Right ventricle myocardium superior (tissue), 1 donor: ENCODE measurements at regions not wholly inside any gene's neighbourhood (a gene's known extent, or its start where the extent isn't known, plus 50 kb on each side); places are given as distances from the start of the nearest gene placed in this dataset.

Source experiments
- ATAC-seq: fragments of 200-7000 bp; cut with Tn5 transposase; one replicate; pipeline ENCODE4 v1.9.1; 2020; ENCODE audit warnings: mild to moderate bottlenecking; ENCODE audit not compliant: poor library complexity
- DNase-seq: peaks from one replicate; pipeline ENCODE4 v3.0.0-alpha.2; 2020
- intact Hi-C: fragments of 100-400 bp; cut with DNase I; formaldehyde crosslinking; loops from one replicate; pipeline ENCODE4 v1.11.2; 2022
- donor health status: DM: no; HTN: yes; CAD: no; lungs with severe emphysema.

- DNase-seq (no peak), ATAC-seq (no peak)
- intact Hi-C loops, result no loop called here
These were observed 304.5 kb downstream of the PRL start for GRCh38 chr6:21992178-21992967.

GRCh38 chr6:21993841-21994240 lies 303.0 kb downstream of the PRL start:
- intact Hi-C loops, result no loop called here
- no peak for DNase-seq
- ATAC-seq, result no peak

GRCh38 chr6:21994821-21995220 lies 302.0 kb downstream of the PRL start:
- ATAC-seq (no peak), DNase-seq (no peak)
- intact Hi-C loops, result no loop called here

DNA sequence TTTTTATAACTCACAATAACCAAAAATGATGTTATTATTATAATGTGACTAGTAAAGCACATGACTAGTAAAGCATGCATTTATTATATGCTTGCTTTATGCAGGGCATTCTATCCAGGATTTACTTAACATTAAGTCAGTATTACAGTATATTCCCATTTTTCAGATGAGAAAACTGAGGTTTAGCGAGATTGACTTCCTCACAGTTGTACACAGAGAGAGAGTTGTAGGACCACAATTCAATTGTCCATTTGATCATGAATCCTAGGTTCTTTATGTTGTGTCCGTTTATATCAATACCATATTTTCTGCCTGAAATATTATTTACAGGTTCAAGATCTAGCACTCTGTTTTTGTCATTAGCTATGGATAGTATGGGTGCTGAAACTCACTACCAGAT lies 301.5 kb downstream of the PRL start:
- intact Hi-C loops, result no loop called here
- ATAC-seq, result no peak
- no peak for DNase-seq

- ATAC-seq (no peak), DNase-seq (no peak)
- intact Hi-C loops, result no loop called here
These were observed 300.3 kb downstream of the PRL start for GRCh38 chr6:21996425-21997118.

DNA sequence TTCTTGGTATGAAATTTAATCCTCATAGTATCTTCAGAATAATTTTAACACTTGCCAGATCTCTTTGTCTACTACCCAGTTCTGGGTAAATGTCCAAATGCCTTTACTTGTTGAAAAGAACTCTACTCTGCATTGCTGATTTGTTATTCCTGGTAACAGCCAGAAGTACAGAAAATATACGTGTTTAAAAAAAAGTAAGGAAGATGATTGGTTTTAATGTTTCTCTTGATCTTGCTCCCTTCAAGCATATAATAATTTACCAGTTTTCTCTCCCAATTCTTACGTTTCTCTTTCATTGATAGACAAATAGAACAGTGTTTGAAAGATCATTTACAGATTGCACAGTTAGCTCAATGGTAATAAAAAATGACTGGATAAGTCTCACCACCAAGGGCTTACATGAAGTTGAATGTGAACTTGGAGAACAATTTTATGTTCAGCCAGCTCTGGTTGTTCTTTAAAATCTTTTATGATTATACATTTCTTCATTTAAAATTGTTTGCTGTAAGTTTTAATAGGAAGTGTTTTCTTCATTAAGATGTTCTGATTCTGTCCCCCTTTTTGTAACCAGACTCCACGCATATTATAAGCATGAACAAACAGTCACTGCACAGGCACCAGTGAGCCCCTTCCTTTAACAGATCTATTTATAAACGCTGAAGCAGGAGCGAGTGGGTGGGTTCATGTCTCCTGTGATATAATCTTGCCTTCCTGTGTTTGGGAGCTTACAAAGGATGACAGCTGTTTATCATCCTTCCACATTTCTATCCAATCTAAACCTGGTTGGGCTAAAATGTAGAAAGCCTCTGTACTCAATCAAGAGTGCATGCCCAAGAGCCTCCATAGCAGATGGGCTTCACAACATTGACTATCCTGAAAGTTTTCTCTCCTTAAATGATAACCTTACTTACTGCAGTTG lies 299.5 kb downstream of the PRL start:
- ATAC-seq (no peak), DNase-seq (no peak)
- intact Hi-C loops, result no loop called here

- ATAC-seq, result no peak
- no peak for DNase-seq
- intact Hi-C loops, result no loop called here
These were observed 298.3 kb downstream of the PRL start for GRCh38 chr6:21998582-21998981.

DNA sequence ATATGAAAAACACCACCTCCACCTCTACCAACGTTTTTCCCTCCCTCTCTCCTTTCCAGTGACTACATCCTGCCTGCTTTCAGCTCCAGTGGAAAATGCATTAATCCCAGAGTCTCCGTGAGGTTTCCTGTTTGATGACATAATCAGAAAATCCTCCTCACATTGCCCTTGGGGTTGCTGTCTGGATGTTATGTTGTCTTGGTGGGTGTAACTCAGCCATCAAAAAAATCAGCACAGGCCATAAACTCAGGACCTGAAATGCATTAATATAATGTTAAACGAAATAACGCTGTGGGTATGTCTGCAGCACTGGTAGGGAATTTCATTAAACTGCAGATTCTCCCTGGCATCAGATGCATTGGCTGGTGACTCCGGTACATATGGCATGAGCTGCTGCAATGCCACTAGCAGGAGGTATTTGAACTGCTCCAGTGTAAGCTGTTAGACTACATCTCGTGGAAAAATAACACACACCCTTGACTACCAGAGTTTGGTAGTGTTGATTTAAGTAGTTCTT lies 297.8 kb downstream of the PRL start:
- no peak for ATAC-seq
- DNase-seq, result no peak
- intact Hi-C loops, result no loop called here

GRCh38 chr6:21999741-22000140 lies 297.1 kb downstream of the PRL start:
- ATAC-seq (no peak), DNase-seq (no peak)
- intact Hi-C loops, result no loop called here

GRCh38 chr6:22001396-22002027 lies 295.3 kb downstream of the PRL start:
- intact Hi-C loops, result no loop called here
- ATAC-seq (no peak), DNase-seq (no peak)

DNA sequence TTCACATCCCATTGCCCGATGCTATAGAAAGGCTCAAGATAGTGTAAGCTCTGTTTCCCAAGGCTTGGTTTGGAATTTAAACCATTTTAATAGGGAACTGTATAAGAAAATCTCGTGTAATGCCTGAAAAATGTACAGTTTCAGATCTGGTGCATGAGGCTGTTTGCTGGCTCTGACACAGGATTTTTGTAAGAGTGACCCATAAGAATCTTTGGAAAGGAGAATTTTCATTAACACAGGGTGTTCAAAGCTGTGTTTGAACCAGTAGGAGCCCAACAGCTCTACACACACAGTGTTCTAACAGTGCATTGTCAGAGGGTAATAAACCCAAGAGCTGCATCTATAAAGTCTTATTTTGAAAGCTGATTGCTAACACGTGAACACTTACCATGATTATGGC lies 293.5 kb downstream of the PRL start:
- DNase-seq, result no peak

GRCh38 chr6:22006795-22007194 lies 290.0 kb downstream of the PRL start:
- DNase-seq, result no peak
- intact Hi-C loops, result no loop called here
- ATAC-seq, result no peak

More for the DNA sequence above, 293.5 kb downstream of the PRL start:
- intact Hi-C loops, result no loop called here
- no peak for ATAC-seq

DNA sequence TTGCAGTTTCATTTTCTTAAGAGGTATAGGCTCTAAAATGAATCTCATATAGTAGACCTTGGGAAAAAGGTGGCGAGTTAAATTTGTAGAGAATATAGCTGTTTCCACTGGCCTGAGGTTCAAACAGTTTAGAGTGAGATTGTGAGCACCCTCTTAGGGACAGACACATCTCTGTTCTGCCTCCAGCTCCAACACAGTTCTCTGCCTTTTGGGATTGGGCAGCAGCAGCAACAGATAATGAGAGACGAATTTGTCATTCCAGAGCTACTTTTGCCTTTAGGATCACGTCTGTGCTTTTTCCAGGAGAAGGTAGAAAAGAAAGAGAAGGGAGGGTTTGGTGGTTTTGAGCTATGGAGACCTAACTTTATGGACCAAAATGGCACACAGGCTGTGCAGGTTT lies 289.4 kb downstream of the PRL start:
- ATAC-seq (no peak), DNase-seq (no peak)
- intact Hi-C loops, result no loop called here

DNA sequence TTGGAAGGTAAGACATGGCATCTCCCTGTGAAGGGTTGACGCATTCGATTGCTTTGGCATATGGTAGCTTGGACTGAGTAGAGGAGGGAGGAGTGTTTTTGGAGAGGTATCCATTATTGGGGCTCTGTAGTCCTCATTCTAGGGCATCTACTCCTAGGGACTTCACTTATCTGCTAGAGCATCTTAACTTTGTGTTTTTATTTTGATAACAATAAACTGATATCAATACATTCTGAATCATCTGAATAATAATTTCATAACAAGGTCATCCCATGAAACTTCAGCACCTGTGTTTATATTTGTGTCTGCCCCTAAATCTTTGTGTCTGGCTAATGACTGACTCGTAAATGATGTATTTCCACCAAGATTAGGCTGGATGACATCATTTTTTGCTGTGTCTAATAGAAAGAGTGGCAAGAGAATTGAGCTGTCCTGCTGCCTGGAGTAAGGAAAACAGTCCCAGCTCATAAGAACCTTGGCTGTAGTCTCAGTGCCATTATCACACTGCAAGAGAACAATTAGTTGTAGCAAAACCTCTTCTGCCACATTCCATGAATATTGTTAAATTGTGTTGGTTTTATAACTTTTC lies 288.5 kb downstream of the PRL start:
- intact Hi-C loops, result no loop called here

DNA sequence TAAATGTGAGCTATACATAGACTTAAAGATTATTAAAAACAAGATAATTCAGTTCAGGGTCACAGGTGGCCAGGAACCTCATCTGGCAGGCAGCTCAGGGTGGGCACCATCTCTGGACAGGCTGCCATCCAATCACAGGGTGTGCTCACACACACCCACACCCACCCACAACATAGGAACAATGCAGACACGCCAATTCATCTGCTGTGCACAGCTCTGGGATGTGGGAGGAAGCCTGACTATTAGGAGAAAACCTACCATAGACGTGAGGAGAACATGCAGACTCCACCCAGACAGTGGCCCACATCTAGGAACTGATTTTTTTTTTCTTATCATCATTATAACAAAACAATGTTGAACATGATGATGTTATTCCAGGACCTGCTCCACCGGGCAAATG lies 286.7 kb downstream of the PRL start:
- DNase-seq (no peak), ATAC-seq (no peak)
- intact Hi-C loops, result no loop called here

More for the DNA sequence above, 288.5 kb downstream of the PRL start:
- DNase-seq (no peak), ATAC-seq (no peak)

DNA sequence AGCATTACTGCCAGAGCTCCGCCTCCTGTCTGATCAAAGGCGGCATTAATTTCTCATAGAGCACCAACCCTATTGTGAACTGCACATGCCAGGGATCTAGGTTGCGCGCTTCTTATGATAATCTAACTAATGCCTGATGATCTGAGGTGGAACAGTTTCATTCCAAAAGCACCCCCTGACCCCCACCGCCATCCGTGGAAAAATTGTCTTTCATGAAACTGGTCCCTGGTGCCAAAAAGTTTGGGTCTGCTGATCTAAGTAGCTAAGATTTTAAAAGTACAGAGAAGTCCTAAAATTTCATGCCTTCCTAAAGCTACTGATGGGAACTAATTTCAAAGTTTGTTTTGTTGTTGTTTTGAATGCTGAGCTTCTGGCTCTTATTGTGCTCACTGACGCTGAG lies 281.6 kb downstream of the PRL start:
- intact Hi-C loops, result no loop called here

GRCh38 chr6:22015944-22016343 lies 280.9 kb downstream of the PRL start:
- DNase-seq (no peak), ATAC-seq (no peak)
- intact Hi-C loops, result no loop called here

More for the DNA sequence above, 281.6 kb downstream of the PRL start:
- no peak for ATAC-seq
- no peak for DNase-seq

- intact Hi-C loops, result no loop called here
- no peak for DNase-seq
- no peak for ATAC-seq
These were observed 279.6 kb downstream of the PRL start for GRCh38 chr6:22017272-22017671.
